ENCODE measurements at regions not wholly inside any gene's neighbourhood (a gene's known extent, or its start where the extent isn't known, plus 50 kb on each side); places are given as distances from the start of the nearest gene placed in this dataset.

GRCh38 chr4:23269566-23269965 is 576.8 kb downstream of the GBA3 start:
- TF ChIP-seq, protein P1, sequence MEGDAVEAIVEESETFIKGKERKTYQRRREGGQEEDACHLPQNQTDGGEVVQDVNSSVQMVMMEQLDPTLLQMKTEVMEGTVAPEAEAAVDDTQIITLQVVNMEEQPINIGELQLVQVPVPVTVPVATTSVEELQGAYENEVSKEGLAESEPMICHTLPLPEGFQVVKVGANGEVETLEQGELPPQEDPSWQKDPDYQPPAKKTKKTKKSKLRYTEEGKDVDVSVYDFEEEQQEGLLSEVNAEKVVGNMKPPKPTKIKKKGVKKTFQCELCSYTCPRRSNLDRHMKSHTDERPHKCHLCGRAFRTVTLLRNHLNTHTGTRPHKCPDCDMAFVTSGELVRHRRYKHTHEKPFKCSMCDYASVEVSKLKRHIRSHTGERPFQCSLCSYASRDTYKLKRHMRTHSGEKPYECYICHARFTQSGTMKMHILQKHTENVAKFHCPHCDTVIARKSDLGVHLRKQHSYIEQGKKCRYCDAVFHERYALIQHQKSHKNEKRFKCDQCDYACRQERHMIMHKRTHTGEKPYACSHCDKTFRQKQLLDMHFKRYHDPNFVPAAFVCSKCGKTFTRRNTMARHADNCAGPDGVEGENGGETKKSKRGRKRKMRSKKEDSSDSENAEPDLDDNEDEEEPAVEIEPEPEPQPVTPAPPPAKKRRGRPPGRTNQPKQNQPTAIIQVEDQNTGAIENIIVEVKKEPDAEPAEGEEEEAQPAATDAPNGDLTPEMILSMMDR (IDR thresholded peaks at IDR 0.05) = no peak
- TF ChIP-seq POLR2A (IDR thresholded peaks at IDR 0.05) = no peak
- no peak for TF ChIP-seq EP300 (IDR thresholded peaks at IDR 0.05)
- peak in 1 of 2 donors; percentile 17 for TF ChIP-seq POLR2AphosphoS5 (IDR thresholded peaks at IDR 0.05)
